ENCODE measurements at regions not wholly inside any gene's neighbourhood (a gene's known extent, or its start where the extent isn't known, plus 50 kb on each side); places are given as distances from the start of the nearest gene placed in this dataset.
"Not testable (repeated sequence)": the region's sequence is repeated elsewhere in the genome, so short reads cannot be mapped to it uniquely, and the experiment has no call there.

- ATAC-seq = no peak
- TF ChIP-seq CREB5 (CRISPR knock-in tag; IDR thresholded peaks at IDR 0.05; ENCODE audit: low read depth) (no peak), RARB (CRISPR knock-in tag; IDR thresholded peaks at IDR 0.05) (no peak), PPARA (CRISPR knock-in tag; IDR thresholded peaks at IDR 0.05; ENCODE audit: borderline replicate concordance) (no peak), CSDC2 (CRISPR knock-in tag; IDR thresholded peaks at IDR 0.05) (no peak), SNAI2 (CRISPR knock-in tag; IDR thresholded peaks at IDR 0.05) (no peak), ZC3H10 (CRISPR knock-in tag; IDR thresholded peaks at IDR 0.05) (no peak), ISL1 (CRISPR knock-in tag; IDR thresholded peaks at IDR 0.05) (no peak)
Measured at GRCh38 chr14:45807178-45807899, 554.3 kb upstream of the MIS18BP1 start.

GRCh38 chr14:45799511-45799910 lies 546.5 kb upstream of the MIS18BP1 start:
- no peak for ATAC-seq
- no peak for TF ChIP-seq ZFP3 (CRISPR knock-in tag; IDR thresholded peaks at IDR 0.05)
- no peak for TF ChIP-seq PPARA (CRISPR knock-in tag; IDR thresholded peaks at IDR 0.05; ENCODE audit: borderline replicate concordance)

GRCh38 chr14:45798659-45799058 lies 545.7 kb upstream of the MIS18BP1 start:
- no peak for TF ChIP-seq ZC3H10 (CRISPR knock-in tag; IDR thresholded peaks at IDR 0.05)
- TF ChIP-seq ISL1 (CRISPR knock-in tag; IDR thresholded peaks at IDR 0.05) = no peak
- no peak for TF ChIP-seq CREB5 (CRISPR knock-in tag; IDR thresholded peaks at IDR 0.05; ENCODE audit: low read depth)
- TF ChIP-seq ZNF8 (CRISPR knock-in tag; IDR thresholded peaks at IDR 0.05) = no peak
- no peak for TF ChIP-seq ZNF70 (CRISPR knock-in tag; IDR thresholded peaks at IDR 0.05)
- no peak for TF ChIP-seq BACH2 (CRISPR knock-in tag; IDR thresholded peaks at IDR 0.05; ENCODE audit: borderline replicate concordance)
- TF ChIP-seq GLIS3 (CRISPR knock-in tag; IDR thresholded peaks at IDR 0.05) = no peak
- no peak for TF ChIP-seq ESRRG (CRISPR knock-in tag; IDR thresholded peaks at IDR 0.05)
- TF ChIP-seq TCF4 (CRISPR knock-in tag; IDR thresholded peaks at IDR 0.05; ENCODE audit: borderline replicate concordance) = no peak
- no peak for TF ChIP-seq OSR1 (CRISPR knock-in tag; IDR thresholded peaks at IDR 0.05)
- no peak for TF ChIP-seq CSDC2 (CRISPR knock-in tag; IDR thresholded peaks at IDR 0.05)
- TF ChIP-seq POU6F1 (CRISPR knock-in tag; IDR thresholded peaks at IDR 0.05; ENCODE audit: borderline replicate concordance, low read depth) = no peak
- no peak for TF ChIP-seq ZNF565 (CRISPR knock-in tag; conservative IDR thresholded peaks at IDR 0.05; ENCODE audit: low read depth)
- TF ChIP-seq TSHZ2 (CRISPR knock-in tag; IDR thresholded peaks at IDR 0.05) = no peak
- TF ChIP-seq CSRNP3 (CRISPR knock-in tag; IDR thresholded peaks at IDR 0.05) = no peak
- TF ChIP-seq SNAI2 (CRISPR knock-in tag; IDR thresholded peaks at IDR 0.05) = no peak
- no peak for TF ChIP-seq PATZ1 (CRISPR knock-in tag; IDR thresholded peaks at IDR 0.05; ENCODE audit: borderline replicate concordance)
- TF ChIP-seq TOX (CRISPR knock-in tag; IDR thresholded peaks at IDR 0.05; ENCODE audit: borderline replicate concordance) = no peak
- TF ChIP-seq ZFP3 (CRISPR knock-in tag; IDR thresholded peaks at IDR 0.05) = no peak
- no peak for ATAC-seq

GRCh38 chr14:45796006-45796405 lies 543.0 kb upstream of the MIS18BP1 start:
- not testable (repeated sequence) for ATAC-seq
